Smooth muscle cell (in vitro differentiated cells): ENCODE measurements at regions not wholly inside any gene's neighbourhood (a gene's known extent, or its start where the extent isn't known, plus 50 kb on each side); places are given as distances from the start of the nearest gene placed in this dataset.

Source experiments
- DNase-seq: peaks from one replicate; lab custom pipeline; 2025; ENCODE audit not compliant: unreplicated experiment; lab: John Stamatoyannopoulos, UW
- H2AFZ ChIP-seq: fragments of 200-600 bp; sonication (generic); 2 replicates; pipeline ENCODE4 v1.6.0; 2016; ENCODE audit warnings: antibody characterized with exemption, low read depth, mild to moderate bottlenecking
- H3F3A ChIP-seq: fragments of 200-600 bp; sonication (generic); 2 replicates; pipeline ENCODE4 v1.6.0; 2017; ENCODE audit warnings: antibody characterized with exemption, low read depth
- H3K27ac ChIP-seq: fragments of 200-600 bp; sonication (generic); 2 replicates; pipeline ENCODE4 v1.5.1; 2016; ENCODE audit warnings: low read depth, mild to moderate bottlenecking
- H3K27me3 ChIP-seq: fragments of 200-600 bp; sonication (generic); 2 replicates; pipeline ENCODE4 v1.6.1; 2016; ENCODE audit warnings: low read depth, mild to moderate bottlenecking
- H3K36me3 ChIP-seq: fragments of 200-600 bp; sonication (generic); 2 replicates; pipeline ENCODE4 v1.5.1; 2016; ENCODE audit warnings: low read depth
- H3K4me1 ChIP-seq: fragments of 200-600 bp; sonication (generic); 2 replicates; pipeline ENCODE4 v1.5.1; 2016; ENCODE audit warnings: low read depth
- H3K4me2 ChIP-seq: fragments of 200-600 bp; sonication (generic); 2 replicates; pipeline ENCODE4 v1.6.0; 2016; ENCODE audit warnings: mild to moderate bottlenecking
- H3K4me3 ChIP-seq: fragments of 200-600 bp; sonication (generic); 2 replicates; pipeline ENCODE4 v1.5.1; 2016; ENCODE audit warnings: mild to moderate bottlenecking
- H3K79me2 ChIP-seq: fragments of 200-600 bp; sonication (generic); 2 replicates; pipeline ENCODE4 v1.6.0; 2016; ENCODE audit warnings: low read depth, mild to moderate bottlenecking
- H3K9ac ChIP-seq: fragments of 200-600 bp; sonication (generic); 2 replicates; pipeline ENCODE4 v1.6.0; 2016; ENCODE audit warnings: low read depth
- H3K9me3 ChIP-seq: fragments of 200-600 bp; sonication (generic); replicated peaks from 2 replicates; pipeline ENCODE4 v1.5.1; 2016; ENCODE audit warnings: low read depth
- H4K20me1 ChIP-seq: fragments of 200-600 bp; sonication (generic); 2 replicates; pipeline ENCODE4 v1.6.0; 2016; ENCODE audit warnings: low read depth
- CTCF ChIP-seq: fragments of 200-600 bp; sonication (generic); IDR thresholded peaks from 2 replicates; pipeline ENCODE4 v1.5.1; 2017; ENCODE audit warnings: borderline replicate concordance, mild to moderate bottlenecking, antibody characterized with exemption; ENCODE audit not compliant: insufficient read depth, poor library complexity, severe bottlenecking
- WGBS: methylation state at CpG from one replicate; pipeline ENCODE4 v1.1.7; 2016; ENCODE audit warnings: low lambda C conversion rate; 5-methylcytosine and 5-hydroxymethylcytosine counted together

- H3K9ac ChIP-seq = no peak overlapping the region
- DNase-seq = no peak
- 85% methylated on average over 21 of the region's 21 CpGs for WGBS
- H3F3A ChIP-seq = no peaks in the 10 kb centered on the region
- H4K20me1 ChIP-seq = no peaks in the 10 kb centered on the region
- no peak for TF ChIP-seq CTCF
- no peaks in the 10 kb centered on the region for H3K36me3 ChIP-seq
- H2AFZ ChIP-seq = no peak overlapping the region
- no peaks in the 10 kb centered on the region for H3K27me3 ChIP-seq
- no peak overlapping the region for H3K4me2 ChIP-seq
- H3K79me2 ChIP-seq = no peaks in the 10 kb centered on the region
- H3K27ac ChIP-seq = no peak overlapping the region
- no peaks in the 10 kb centered on the region for H3K4me1 ChIP-seq
- no peaks in the 10 kb centered on the region for H3K9me3 ChIP-seq
- H3K4me3 ChIP-seq = no peak overlapping the region
Observed at GRCh38 chr22:47398921-47399790, 636.7 kb downstream of the TBC1D22A start.

GRCh38 chr22:47398491-47398890 lies 636.0 kb downstream of the TBC1D22A start:
- H4K20me1 ChIP-seq = no peaks in the 10 kb centered on the region
- no peak for TF ChIP-seq CTCF
- WGBS = 73% methylated on average over 11 of the region's 11 CpGs
- H3K36me3 ChIP-seq = no peaks in the 10 kb centered on the region
- H3K27ac ChIP-seq = no peak overlapping the region
- no peaks in the 10 kb centered on the region for H3F3A ChIP-seq
- no peak overlapping the region for H3K4me3 ChIP-seq
- DNase-seq = no peak
- no peak overlapping the region for H3K4me2 ChIP-seq
- H3K9ac ChIP-seq = no peak overlapping the region
- no peak overlapping the region for H2AFZ ChIP-seq
- H3K79me2 ChIP-seq = no peaks in the 10 kb centered on the region
- H3K9me3 ChIP-seq = no peaks in the 10 kb centered on the region
- H3K27me3 ChIP-seq = no peaks in the 10 kb centered on the region
- H3K4me1 ChIP-seq = no peaks in the 10 kb centered on the region

GRCh38 chr22:47397673-47398072 lies 635.2 kb downstream of the TBC1D22A start:
- Histone ChIP-seq H3K27me3 (no peaks in the 10 kb centered on the region), H3K27ac (no peak overlapping the region), H3K36me3 (no peaks in the 10 kb centered on the region), H4K20me1 (no peaks in the 10 kb centered on the region), H3K4me1 (no peaks in the 10 kb centered on the region), H3K79me2 (no peaks in the 10 kb centered on the region), H3K4me3 (no peak overlapping the region), H3K9me3 (no peaks in the 10 kb centered on the region), H3F3A (no peaks in the 10 kb centered on the region), H2AFZ (no peak overlapping the region), H3K4me2 (no peak overlapping the region), H3K9ac (no peak overlapping the region)
- no peak for DNase-seq
- no peak for TF ChIP-seq CTCF
- WGBS = 78% methylated on average over 9 of the region's 9 CpGs

- Histone ChIP-seq H2AFZ (no peak overlapping the region), H3K9ac (no peak overlapping the region), H4K20me1 (no peaks in the 10 kb centered on the region), H3F3A (no peaks in the 10 kb centered on the region), H3K36me3 (no peaks in the 10 kb centered on the region), H3K9me3 (no peaks in the 10 kb centered on the region), H3K4me1 (no peaks in the 10 kb centered on the region), H3K4me2 (no peak overlapping the region), H3K4me3 (no peak overlapping the region), H3K79me2 (no peaks in the 10 kb centered on the region), H3K27me3 (no peaks in the 10 kb centered on the region), H3K27ac (no peak overlapping the region)
- no peak for DNase-seq
- WGBS = 84% methylated on average over 12 of the region's 12 CpGs
- no peak for TF ChIP-seq CTCF
Observed at GRCh38 chr22:47396515-47396914, 634.1 kb downstream of the TBC1D22A start.
